OCI-LY3 (cell line): ENCODE measurements at regions not wholly inside any gene's neighbourhood (a gene's known extent, or its start where the extent isn't known, plus 50 kb on each side); places are given as distances from the start of the nearest gene placed in this dataset.

Source experiments
- EZH2phosphoT487 ChIP-seq: fragments of 200-600 bp; shearing (Covaris generic); IDR thresholded peaks from 2 replicates; pipeline ENCODE4 v1.6.1; 2018; ENCODE audit warnings: antibody characterized with exemption, mixed run types, low read depth
- TF ChIP-seq, protein P1 (sequence below): fragments of 200-600, 300-600 bp; sonication (generic); IDR thresholded peaks from 2 replicates; pipeline ENCODE4 v1.5.1; 2014; ENCODE audit warnings: antibody characterized with exemption, low read length, low read depth

DNA sequence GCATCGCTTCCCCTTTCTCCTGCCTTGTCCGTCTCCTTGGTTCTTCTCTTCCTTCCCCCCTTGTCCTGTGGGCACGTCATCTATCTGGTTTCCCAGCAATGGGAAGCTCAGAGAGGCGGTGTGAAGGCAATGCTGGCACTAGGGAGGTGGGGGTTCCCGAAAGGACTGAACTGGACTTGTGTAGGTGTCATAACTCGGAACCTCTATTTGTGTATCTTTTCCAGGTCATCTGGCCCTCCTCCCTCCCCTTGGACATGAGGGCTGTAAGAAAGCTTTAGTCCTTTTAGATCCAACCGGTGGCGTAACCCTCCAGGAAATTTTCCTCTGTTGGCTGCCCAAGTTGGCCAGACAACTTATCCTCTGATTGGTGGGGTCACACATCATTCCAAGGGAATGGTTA is 231.5 kb upstream of the TLE3 start:
- TF ChIP-seq, protein P1, sequence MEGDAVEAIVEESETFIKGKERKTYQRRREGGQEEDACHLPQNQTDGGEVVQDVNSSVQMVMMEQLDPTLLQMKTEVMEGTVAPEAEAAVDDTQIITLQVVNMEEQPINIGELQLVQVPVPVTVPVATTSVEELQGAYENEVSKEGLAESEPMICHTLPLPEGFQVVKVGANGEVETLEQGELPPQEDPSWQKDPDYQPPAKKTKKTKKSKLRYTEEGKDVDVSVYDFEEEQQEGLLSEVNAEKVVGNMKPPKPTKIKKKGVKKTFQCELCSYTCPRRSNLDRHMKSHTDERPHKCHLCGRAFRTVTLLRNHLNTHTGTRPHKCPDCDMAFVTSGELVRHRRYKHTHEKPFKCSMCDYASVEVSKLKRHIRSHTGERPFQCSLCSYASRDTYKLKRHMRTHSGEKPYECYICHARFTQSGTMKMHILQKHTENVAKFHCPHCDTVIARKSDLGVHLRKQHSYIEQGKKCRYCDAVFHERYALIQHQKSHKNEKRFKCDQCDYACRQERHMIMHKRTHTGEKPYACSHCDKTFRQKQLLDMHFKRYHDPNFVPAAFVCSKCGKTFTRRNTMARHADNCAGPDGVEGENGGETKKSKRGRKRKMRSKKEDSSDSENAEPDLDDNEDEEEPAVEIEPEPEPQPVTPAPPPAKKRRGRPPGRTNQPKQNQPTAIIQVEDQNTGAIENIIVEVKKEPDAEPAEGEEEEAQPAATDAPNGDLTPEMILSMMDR, result no peak
- no peak for TF ChIP-seq EZH2phosphoT487
